NCI-H82 (cell line): ENCODE measurements at regions not wholly inside any gene's neighbourhood (a gene's known extent, or its start where the extent isn't known, plus 50 kb on each side); places are given as distances from the start of the nearest gene placed in this dataset.
"Not testable (repeated sequence)": the region's sequence is repeated elsewhere in the genome, so short reads cannot be mapped to it uniquely, and the experiment has no call there.

Experiments
- DNase-seq: peaks from one replicate; lab custom pipeline; 2025; lab: John Stamatoyannopoulos, UW

DNA sequence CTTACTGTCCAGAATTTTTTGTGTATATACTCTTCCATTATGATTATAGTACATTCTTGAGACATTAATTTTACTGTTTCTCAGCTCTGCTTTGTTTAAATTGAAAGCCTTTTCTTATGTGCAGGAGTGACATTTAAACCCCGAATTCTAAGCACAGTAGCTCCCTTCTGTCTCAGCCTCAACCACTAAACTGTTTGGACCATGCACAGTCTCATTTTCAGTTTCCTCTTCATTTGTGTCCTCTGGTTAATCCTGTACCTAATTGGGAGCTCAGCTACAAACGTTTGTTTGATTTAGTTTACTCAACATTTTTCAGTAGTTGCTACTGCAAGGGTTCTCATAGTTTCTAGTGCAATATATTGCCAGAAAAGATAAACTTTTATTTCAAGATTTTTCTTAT is 206.3 kb downstream of the SLITRK5 start:
- DNase-seq: no peak

DNA sequence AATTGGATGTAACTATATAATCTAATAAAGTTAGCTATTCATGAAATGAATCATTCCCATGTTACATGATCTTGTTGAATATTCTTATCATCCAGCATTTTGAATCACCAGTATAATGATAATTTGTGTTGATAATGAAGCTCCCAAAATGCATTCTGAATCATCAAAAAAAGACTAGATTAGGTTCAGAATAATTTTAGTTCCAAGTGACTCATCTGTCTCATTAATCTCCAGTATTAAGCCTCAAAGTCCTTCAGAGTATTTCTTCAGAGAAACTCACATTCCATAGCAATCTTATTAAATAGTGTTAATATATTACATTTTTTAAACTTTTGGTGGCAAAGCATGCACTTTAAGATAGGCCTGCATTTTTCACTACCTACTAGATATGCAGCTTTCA is 207.5 kb downstream of the SLITRK5 start:
- no peak for DNase-seq

DNA sequence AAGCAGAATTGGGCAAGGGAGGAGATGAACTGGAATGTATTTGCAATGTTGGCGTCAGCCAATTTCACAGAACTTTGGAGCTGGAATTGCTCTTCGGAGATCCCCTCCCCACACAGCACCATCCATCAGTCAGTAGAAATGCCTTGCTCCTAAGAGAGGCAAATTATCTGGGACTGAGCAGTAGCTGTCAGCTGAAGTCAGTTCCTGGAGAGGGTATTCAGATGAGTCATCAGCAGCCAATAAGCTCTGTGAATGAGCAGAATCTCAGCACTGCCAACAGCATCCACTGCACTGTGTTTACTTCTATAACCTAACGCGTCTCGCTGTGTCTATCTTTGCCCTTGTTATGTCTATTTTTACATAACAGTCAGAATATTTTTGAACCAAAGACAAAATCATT is 213.7 kb downstream of the SLITRK5 start:
- peak; percentile 37 for DNase-seq

DNA sequence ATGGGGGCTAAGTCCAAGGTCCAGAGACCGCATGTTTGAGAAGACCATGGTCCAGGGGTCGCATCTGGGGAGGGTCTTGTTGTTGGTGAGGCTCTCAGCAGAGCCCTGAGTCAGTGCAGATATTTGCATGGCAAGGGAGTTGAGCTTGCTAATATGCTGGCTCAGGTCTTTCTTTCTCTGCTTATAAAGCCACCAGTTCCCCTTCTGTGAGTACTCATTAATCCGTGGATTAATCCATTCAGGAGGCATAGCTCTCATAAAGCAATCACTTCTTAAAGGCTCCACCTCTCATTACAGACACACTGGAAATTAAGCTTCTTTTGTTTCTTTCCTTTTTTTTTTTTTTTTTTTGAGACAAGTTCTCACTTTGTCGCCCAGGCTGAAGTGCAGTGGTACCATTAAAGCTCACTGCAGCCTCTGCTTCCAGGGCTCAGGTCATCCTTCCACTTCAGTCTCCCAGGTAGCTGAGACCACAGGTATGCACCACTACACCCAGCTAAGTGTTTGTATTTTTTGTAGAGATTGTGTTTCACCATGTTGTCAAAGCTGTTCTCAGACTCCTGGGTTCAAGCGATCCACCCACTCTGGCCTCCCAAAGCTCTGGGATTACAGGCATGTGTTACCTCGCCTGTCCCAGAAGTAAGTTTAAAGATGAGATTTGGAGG is 216.4 kb downstream of the SLITRK5 start:
- peak; percentile 93 for DNase-seq

DNA sequence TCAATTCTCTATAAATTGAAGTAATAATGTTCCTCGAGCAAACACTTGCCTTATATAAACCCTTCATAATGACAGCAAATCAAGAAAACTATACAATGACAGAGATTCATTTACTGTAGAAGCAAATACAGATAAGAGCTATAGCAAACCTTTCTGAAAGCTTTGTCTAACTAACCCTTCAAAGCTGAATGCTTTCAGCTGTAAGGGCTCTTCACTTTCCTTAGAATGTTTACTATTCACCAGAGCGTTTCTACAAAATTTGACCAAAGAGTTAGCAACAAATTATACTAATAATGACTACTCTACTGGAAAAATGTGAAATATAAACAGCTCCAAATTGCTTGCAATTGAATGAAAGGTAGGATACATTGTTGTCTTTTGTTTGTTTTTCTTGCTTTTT is 218.1 kb downstream of the SLITRK5 start:
- DNase-seq: no peak

DNA sequence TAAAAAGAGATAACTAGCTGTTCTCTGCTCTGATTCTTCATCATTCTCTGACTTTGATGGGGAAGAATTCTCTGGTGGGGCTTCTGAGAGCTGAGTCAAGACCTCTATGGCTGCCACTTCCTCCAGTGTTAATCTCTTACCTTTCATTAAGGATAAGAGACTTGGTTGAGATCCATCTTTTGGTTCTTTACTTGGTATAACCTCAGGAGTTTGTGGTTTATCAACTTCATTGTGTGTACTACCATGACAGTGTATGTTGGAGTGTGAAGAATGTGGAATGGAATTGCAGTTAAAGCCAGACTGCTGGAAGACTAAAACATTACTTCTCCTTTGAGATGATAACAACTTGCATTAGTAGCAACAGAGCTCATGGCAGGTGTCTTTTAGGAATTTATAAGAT is 222.0 kb downstream of the SLITRK5 start:
- no peak for DNase-seq

DNA sequence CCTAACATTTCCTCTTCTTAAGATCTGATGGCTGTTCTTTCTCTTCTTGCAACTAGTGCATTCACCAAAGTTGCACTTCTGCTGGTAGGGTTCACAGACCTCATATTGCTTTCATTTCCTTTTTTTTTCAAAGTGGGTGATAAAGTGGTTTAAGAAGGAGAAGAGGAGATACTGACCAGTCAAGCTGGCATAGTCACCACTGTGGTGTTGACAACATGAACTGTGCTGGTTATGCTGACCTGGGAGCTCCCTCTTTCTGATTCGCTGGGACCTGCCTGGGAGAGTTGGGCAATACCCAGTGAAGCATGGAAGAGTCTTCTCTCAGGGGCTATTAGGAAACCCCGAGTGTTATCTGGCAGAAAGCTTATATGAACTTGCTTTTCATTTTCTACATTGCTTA is 222.9 kb downstream of the SLITRK5 start:
- no peak for DNase-seq

DNA sequence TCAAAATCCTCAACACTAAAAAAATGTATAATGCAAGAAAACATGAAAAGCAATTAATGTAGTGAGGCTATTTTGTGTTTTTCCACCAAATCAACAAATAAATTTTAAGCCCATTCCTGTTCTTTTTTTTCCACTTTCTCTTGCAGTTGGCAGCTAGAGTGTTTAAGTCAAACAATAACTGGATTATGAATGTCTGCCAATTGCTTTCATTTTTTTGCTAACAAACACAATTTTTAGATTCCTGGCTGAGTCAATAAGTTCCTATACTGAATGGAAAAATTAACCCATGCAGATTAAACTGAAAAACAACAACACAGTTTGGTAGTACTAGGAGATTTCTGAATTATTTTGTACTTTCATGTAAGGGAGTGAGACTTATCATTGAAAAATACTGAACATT is 232.4 kb downstream of the SLITRK5 start:
- DNase-seq: no peak

DNA sequence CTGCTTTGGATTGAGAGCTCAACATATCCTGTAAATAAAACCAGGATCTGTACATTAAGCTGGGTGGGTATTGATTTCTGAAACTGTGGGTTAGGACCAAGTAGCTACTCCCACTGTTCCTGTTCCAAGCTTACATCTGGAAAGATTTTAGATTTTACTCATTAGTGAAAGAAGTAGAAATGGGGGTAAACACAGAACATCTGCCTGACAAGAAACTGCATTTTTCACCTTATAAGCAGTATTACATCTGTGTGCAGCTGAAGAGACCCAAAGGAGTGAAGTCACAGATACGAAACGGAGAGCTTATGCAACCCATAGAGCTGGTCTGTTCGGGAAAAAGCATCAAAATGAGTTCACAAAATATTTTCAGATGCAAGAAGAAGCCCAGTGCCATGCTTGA is 235.2 kb downstream of the SLITRK5 start:
- no peak for DNase-seq

DNA sequence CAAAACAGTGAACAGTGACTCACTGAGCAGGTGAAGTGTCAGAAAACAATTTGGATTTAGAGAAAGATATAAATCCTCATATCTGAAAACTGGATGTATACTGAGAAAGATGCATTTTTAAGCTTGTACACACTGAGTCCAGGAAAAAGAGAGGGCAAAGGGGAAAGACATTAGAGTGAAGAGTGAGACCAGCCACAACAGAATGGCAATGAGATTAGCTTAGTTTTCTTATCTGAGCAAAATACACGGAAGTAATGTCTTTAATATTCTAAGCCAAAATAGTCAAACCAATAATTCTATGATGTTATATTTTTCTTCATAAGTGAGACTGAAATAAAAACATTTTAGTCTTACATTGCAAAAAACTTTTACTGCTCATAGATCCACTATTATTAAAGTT is 236.0 kb downstream of the SLITRK5 start:
- no peak for DNase-seq

DNA sequence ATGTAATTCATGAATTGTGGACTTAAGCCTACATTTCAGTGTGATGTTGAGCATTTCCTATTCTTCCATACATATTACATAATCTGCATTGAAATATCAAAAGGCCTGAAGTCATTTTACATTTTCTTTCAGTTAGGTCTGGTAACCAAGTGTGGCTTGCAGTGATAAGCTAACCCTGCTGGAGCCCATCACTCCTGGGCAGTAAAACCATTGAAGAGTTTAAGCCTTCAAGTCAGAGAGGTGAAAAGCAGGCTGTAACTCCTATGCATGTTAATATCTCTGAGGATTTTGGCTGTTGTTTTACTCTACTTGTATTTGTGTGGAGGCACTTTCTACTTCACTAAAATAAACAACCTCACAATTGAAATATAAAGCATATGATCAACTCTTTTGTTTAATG is 248.8 kb downstream of the SLITRK5 start:
- DNase-seq: no peak

DNA sequence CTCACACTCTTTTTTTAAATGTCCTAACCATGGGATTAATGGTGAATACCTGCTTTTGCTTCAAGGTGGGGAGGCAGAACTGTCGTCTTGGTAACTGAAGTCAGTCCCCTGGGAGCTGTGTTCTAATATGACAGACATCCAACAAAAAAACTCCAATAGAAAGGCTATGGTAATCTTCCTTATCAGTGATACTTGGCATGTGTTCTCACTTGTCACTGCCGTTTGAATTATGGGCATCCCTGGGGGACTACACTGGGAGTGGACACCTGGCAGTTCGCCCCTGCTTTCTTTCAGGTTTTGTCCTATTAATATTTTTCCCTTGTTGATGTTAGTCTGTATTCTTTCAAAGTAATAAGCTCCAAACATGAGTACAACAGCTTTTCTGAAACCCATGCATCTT is 252.6 kb downstream of the SLITRK5 start:
- DNase-seq: peak; percentile 34

DNA sequence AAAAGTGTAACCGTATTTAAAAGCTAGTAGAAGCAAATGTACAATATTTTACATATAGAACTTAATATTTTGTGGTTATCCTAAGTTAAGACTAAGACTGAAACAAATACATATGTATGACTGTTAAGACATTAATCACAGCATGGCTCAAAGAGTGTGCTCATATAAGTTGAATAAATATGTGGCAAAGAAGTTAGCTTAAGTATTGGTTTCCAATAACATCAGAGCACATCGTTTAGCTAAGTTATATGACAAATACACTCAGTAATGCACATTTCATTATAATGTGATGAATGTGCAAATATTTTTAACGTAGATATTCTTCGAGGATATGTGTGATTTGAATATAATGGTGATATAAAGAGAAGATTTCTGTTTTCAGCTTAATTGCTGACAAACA is 253.8 kb downstream of the SLITRK5 start:
- no peak for DNase-seq

DNA sequence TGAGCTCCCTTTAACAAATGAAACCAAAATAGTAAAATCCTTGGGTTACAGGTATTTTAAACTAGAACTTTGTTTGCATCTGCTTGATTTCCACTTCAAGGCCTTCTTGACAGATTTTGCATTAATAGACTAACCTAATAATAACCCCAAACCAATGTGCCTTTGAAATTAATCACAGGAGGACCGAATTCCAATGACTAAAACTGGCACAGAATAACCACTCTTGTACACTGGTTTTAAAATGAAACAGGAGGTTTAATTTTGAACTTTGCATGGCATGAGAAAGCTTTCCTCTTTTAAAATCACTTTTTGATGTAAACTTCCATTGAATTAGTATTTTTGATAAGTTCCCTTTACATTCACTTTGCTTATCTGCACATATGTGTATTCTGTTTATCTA is 269.6 kb downstream of the SLITRK5 start:
- no peak for DNase-seq

DNA sequence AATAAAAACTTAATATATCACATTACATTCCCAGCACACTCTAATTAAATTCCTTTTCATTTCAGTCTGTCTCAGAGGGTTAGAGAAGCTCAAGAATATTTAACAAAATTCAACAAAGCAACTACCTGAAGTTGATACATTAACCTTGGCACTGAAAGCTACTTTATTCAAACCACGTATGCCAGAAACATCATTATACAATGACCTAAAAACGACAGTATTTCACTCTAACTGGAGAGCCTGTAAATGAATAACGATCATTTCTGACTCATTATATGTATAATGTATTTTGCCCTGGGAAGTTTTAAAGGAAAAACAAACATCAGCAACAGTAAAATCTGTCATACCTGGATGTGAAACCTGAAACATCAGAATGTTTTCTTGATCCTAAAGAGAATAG is 270.1 kb downstream of the SLITRK5 start:
- DNase-seq: no peak

DNA sequence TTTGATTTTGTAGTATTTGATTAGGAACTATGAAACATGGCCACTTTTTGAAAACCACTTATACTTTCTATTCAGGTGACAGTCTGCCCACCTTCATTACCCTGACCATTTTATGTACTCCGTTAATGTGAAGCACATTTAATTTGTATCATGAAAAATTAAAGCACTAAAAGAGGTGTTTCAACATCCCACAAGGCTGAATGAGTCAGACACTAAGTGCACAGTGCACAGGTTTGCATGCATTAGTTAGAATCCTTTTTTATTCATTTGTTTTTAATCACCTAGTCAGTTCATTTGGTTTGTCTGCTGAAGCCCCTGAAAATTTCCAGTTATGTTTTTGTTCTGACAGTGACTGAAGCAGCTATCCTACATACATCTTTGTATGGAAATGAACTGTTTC is 271.0 kb downstream of the SLITRK5 start:
- DNase-seq: no peak

DNA sequence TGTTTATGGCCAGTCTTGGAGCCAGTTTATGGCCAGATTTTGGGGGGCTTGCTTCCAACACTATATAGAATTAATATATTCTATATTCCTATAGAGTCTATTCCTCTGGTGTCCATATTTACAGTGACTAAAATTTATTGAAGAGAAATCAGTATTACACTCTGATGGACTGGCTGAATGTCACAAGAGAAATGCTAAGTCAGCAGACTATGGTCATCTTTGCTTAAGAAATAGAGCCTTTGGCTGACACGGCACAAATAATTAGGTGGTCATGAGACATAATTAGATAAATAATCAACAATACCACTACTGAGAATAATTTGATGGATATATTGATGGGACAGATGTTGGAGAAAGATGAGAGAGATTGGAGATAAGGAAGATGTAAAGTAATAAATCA is 272.9 kb downstream of the SLITRK5 start:
- DNase-seq: no peak

DNA sequence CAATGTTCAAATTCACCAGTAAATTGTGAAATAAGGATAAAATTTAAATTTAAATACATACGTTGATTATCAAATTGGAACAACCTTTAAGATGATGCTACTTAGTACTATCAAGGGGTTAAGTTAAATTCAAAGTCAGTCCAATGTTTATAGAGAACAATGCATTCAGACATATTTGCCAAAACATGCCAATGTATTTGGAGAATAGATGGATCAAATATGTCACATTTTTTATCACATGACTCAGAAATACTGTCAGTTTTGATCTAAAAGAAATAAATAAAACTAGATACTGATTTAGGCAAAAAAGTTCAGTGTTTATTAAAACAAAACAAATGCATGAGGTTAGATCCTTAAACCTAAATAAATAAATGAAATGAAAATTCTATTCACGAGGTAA is 281.2 kb downstream of the SLITRK5 start:
- no peak for DNase-seq

DNA sequence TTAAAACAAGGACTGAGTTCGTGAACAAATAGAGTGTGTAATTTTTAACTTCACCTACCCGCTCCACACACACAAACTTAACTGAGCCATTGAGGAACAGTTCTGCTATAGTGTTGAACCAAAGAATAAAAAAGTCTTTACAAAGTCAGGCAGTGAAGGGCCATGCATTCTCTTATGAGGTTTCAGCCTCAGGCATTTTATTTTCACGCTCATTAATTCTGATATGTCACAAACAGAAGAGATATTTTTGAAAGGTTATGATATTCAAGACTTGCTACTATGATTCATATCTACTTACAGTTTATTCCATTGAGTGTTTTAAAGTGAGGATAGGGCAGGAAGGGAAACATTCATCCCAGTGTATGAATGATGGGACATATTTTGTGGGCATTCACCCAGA is 282.2 kb downstream of the SLITRK5 start:
- DNase-seq: no peak

DNA sequence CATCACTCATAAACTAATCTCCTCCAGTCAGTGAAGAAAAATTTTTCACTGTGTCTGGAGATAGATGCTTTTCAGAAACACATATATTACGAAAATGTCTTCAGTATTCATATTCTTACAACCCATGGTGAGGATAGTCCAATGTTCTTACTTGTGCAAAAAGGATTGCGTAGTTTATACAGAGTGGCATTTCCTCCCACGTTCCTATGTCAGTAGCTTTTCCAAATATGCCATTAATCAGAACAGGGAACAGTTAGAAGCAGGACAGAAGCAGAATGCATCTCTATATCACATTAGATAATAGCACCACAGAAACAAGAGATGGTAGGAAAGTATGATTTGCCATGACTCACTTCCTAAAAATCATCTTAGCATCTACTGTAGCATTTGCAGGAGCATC is 282.9 kb downstream of the SLITRK5 start:
- DNase-seq: no peak

DNA sequence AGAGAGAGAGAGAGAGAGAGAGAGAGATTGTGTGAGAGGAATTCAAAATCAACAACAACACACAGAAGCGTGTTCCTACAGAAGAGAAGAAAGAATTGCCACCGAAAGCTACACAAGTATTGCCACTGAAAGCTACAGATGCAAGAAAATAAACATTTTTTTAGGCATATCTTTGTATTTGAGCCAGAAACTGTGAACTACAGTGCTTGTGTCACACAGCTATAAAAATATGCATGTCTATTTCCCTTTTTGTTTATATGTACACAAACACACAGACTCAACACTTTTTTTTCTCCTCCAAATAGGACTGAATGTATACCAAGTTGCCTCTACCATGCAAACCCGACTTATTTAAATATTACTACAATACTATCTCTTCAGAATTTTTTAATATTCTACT is 290.4 kb downstream of the SLITRK5 start:
- no peak for DNase-seq

DNA sequence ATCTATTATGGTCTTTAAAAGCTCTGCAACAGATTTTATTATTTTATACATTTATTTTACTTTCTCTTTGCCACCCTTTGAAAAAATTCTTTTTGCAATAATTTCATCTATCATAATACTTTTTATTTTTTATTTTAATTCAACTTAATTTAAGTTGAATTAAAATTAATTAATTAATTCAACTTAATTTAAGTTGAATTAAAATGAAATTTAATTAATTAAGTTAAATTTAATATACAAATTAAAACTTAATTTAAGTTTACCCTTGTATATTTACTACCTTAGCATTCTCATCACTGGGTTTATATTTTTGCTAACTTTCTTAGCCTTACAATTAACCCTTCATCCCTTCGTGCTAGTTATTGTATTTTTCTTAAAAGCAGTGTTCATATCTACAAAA is 301.4 kb downstream of the SLITRK5 start:
- DNase-seq: no peak

DNA sequence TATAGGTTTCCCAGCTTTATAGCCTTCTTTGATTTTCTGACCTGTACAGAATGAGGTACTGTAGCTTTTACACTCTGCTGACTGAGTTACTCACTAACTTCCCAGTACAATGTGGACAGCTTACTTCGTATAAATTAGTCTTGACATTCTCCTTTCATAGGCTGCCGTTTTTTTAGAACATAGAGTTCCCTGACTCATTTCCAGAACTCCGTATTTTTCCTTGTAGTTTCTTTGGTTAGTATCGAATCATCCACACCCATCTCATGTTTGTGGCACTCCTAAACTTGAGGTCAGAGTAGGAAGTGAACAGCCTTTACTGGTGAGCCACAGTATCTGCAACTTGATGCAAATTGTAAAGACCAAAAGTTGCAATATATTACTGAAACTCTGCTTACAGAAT is 303.9 kb downstream of the SLITRK5 start:
- no peak for DNase-seq

DNA sequence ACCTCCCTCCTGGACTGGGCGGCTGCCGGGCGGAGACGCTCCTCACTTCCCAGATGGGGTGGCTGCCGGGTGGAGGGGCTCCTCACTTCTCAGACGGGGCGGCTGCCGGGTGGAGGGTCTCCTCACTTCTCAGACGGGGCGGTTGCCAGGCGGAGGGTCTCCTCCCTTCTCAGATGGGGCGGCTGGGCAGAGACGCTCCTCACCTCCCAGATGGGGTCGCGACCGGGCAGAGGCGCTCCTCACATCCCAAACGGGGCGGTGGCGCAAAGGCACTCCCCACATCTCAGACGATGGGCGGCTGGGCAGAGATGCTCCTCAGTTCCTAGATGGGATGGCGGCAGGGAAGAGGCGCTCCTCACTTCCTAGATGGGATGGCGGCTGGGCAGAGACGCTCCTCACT is 305.5 kb downstream of the SLITRK5 start:
- DNase-seq: not testable (repeated sequence)

DNA sequence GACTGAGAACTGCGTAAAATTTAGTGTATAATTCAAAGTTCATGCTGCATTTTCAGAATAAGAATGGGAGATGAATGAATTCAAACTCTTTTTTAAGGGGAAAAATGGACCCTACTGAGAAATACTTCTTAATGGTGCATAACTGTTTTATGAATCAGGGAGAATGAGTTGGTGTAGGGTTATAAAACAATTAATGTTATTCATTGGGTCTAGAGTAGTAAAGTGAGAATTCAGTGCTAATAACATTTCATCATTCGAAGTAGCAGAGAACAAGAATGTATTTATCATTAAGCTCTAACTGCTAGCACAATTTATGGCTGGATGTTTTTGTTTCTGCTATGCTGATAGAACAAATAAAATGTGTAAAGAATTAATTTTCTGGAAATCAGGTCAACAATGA is 310.2 kb downstream of the SLITRK5 start:
- DNase-seq: no peak
